NB4 (cell line): ENCODE measurements at regions not wholly inside any gene's neighbourhood (a gene's known extent, or its start where the extent isn't known, plus 50 kb on each side); places are given as distances from the start of the nearest gene placed in this dataset.

Experiments
- CTCF ChIP-seq: IDR thresholded peaks from one replicate; pipeline ENCODE4 v1.5.1; 2012; ENCODE audit warnings: low read depth, low read length
- MYC ChIP-seq: IDR thresholded peaks from 2 replicates; pipeline ENCODE4 v1.6.1; 2011; ENCODE audit warnings: low read depth, low read length
- POLR2A ChIP-seq: IDR thresholded peaks from 2 replicates; pipeline ENCODE4 v1.6.1; 2011; ENCODE audit warnings: mild to moderate bottlenecking; ENCODE audit not compliant: insufficient read length; ENCODE audit errors: extremely low read depth
- TF ChIP-seq, protein P1 (sequence below): IDR thresholded peaks from 2 replicates; pipeline ENCODE4 v1.6.1; 2011; ENCODE audit warnings: low read depth, low read length

GRCh38 chr17:68190495-68190894, 57.3 kb upstream of the AMZ2 start:
- TF ChIP-seq CTCF (no peak), POLR2A (no peak), MYC (no peak)
- TF ChIP-seq, protein P1, sequence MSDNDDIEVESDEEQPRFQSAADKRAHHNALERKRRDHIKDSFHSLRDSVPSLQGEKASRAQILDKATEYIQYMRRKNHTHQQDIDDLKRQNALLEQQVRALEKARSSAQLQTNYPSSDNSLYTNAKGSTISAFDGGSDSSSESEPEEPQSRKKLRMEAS, result no peak
